ENCODE measurements at regions not wholly inside any gene's neighbourhood (a gene's known extent, or its start where the extent isn't known, plus 50 kb on each side); places are given as distances from the start of the nearest gene placed in this dataset.

GRCh38 chr11:70802185-70802584 is 403.9 kb downstream of the CTTN start:
- Histone ChIP-seq H3K27ac (no peak overlapping the region), H3K4me1 (replicated peaks in 1 of 2) (peaks cover 8 to 11% of the 10 kb centered on the region in 2 donors), H3K4me3 (no peak overlapping the region)
- in situ Hi-C loops (cut with MboI; ENCODE audit: low pct_unique_long_range_greater_than_20kb in 2 of 9, low sequenced_read_pairs in 9 of 9, unreplicated experiment in 9 of 9), result loop anchor here in 1 of 9 experiments (25.0 kb wide), 1 partner anchor 610 kb away; no protein-coding TSS in a partner anchor
- no peak for ATAC-seq (replicated peaks in 6 of 8)
- 57 to 95% (median 82%) methylated on average over 1 to 5 of the region's 8 CpGs; no CpG with 5 or more reads in 2 of the 10 experiments for WGBS, 10 experiments

DNA sequence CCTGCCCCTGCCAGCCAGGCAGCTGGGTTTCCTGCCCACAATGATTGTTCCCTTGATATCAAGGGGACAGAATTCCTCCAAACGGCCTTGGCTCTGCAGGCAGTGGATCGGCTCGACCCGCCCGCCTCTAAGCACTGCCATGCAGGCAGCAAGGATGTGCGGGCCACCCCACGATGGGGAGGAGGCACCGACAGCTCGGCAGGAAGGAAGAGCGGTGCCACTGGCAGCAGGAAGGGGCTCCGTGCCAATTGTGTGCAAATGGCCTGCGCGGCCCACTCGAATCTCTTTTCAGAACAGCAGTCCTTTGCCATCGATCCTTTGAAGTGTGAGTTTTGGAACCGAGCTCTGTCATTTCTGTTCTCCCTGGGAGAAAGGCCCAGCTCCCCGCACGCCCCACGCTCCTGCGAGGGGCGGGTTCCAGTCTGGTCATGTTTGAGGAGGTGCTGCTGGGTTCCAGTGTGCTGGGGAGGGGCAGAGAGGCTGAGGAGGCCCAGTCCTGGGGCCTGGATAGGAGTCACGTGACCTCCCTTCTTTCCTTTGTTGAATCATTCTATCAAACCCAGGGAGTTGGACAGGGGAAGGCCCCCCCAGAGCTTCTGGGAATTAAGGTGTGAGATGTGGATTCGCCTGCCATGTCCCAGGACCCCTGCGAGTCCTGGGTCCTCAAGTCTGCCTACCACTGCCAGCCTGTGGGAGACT is 406.0 kb downstream of the CTTN start:
- WGBS, 10 experiments, result 20 to 87% (median 72%) methylated on average over 1 to 12 of the region's 24 CpGs; no CpG with 5 or more reads in 5 of the 10 experiments
- H3K4me3 ChIP-seq, result no peak overlapping the region
- peaks cover 0 to 6% of the 10 kb centered on the region in 2 donors for H3K4me1 ChIP-seq (replicated peaks in 1 of 2)
- peak in 5 of 8 experiments; percentile 15 to 77 (median 31) for ATAC-seq (replicated peaks in 6 of 8)
- in situ Hi-C loops (cut with MboI; ENCODE audit: low pct_unique_long_range_greater_than_20kb in 2 of 9, low sequenced_read_pairs in 9 of 9, unreplicated experiment in 9 of 9), result loop anchor here in 1 of 9 experiments (25.0 kb wide), 1 partner anchor 608 kb away; no protein-coding TSS in a partner anchor
- H3K27ac ChIP-seq, result no peak overlapping the region

GRCh38 chr11:70805243-70805642 is 406.9 kb downstream of the CTTN start:
- 36 to 100% (median 70%) methylated on average over 1 to 4 of the region's 7 CpGs; no CpG with 5 or more reads in 3 of the 10 experiments for WGBS, 10 experiments
- ATAC-seq (replicated peaks in 6 of 8), result no peak

GRCh38 chr11:70805971-70806370 is 407.6 kb downstream of the CTTN start:
- ATAC-seq (replicated peaks in 6 of 8), result peak in 2 of 8 experiments; percentile 30 to 49
- Histone ChIP-seq H3K4me3 (no peak overlapping the region), H3K4me1 (replicated peaks in 1 of 2) (peaks cover 0 to 5% of the 10 kb centered on the region in 2 donors), H3K27ac (no peak overlapping the region)
- in situ Hi-C loops (cut with MboI; ENCODE audit: low pct_unique_long_range_greater_than_20kb in 2 of 9, low sequenced_read_pairs in 9 of 9, unreplicated experiment in 9 of 9), result loop anchor here in 1 of 9 experiments (25.0 kb wide), 1 partner anchor 606 kb away; no protein-coding TSS in a partner anchor
- 13 to 100% (median 78%) methylated on average over 1 to 6 of the region's 11 CpGs; no CpG with 5 or more reads in 3 of the 10 experiments for WGBS, 10 experiments

More at GRCh38 chr11:70805243-70805642, 406.9 kb downstream of the CTTN start:
- Histone ChIP-seq H3K27ac (no peak overlapping the region), H3K4me1 (replicated peaks in 1 of 2) (no peaks in the 10 kb centered on the region), H3K4me3 (no peak overlapping the region)
- in situ Hi-C loops (cut with MboI; ENCODE audit: low pct_unique_long_range_greater_than_20kb in 2 of 9, low sequenced_read_pairs in 9 of 9, unreplicated experiment in 9 of 9), result loop anchor here in 1 of 9 experiments (25.0 kb wide), 1 partner anchor 607 kb away; no protein-coding TSS in a partner anchor

DNA sequence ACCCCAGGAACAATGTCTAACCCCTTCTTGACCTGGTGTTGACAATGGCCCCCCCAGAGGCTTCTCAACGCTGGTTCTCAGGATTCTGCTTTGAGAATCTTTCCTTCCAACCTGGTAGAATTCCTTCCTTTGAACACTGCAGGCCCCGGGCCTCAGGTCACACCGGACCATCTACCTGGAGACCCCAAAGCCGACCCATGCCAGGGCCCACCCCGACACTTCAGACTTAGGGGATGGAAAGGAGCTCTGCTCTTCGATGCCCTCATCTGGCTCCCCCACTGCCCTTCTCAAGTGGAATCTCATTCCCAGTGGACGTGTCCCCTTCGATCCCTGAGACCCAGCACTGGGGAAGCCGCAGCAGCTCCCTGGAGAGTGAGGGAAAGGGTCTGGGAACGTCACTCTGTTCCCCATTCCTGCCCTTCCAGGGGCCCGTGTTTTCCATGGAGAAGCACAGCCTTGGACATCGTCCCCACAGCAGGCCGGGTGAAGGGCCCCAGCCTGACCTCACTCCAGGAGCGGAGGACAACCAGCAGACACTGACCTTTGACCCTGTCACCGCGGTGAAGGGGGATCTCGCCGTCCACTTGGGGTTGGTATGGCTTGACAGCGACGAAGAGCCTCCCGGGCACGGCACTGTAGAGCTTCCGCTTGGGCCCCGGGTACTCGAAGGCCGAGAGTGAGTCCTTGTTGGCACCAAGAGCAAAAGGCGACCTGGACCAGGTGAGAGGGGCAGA is 408.3 kb downstream of the CTTN start:
- in situ Hi-C loops (cut with MboI; ENCODE audit: low pct_unique_long_range_greater_than_20kb in 2 of 9, low sequenced_read_pairs in 9 of 9, unreplicated experiment in 9 of 9), result loop anchor here in 1 of 9 experiments (25.0 kb wide), 1 partner anchor 606 kb away; no protein-coding TSS in a partner anchor
- ATAC-seq (replicated peaks in 6 of 8), result no peak
- no peak overlapping the region for H3K27ac ChIP-seq
- WGBS, 10 experiments, result 35 to 79% (median 58%) methylated on average over 1 to 12 of the region's 27 CpGs; no CpG with 5 or more reads in 6 of the 10 experiments
- H3K4me3 ChIP-seq, result no peak overlapping the region
- peaks cover 0 to 5% of the 10 kb centered on the region in 2 donors for H3K4me1 ChIP-seq (replicated peaks in 1 of 2)

- WGBS, 10 experiments, result 54 to 92% (median 80%) methylated on average over 1 to 4 of the region's 12 CpGs; no CpG with 5 or more reads in 6 of the 10 experiments
- no peak overlapping the region for H3K4me3 ChIP-seq
- in situ Hi-C loops (cut with MboI; ENCODE audit: low pct_unique_long_range_greater_than_20kb in 2 of 9, low sequenced_read_pairs in 9 of 9, unreplicated experiment in 9 of 9), result loop anchor here in 1 of 9 experiments (25.0 kb wide), 1 partner anchor 605 kb away; no protein-coding TSS in a partner anchor
- H3K27ac ChIP-seq, result no peak overlapping the region
- ATAC-seq (replicated peaks in 6 of 8), result no peak
- H3K4me1 ChIP-seq (replicated peaks in 1 of 2), result peaks cover 0 to 5% of the 10 kb centered on the region in 2 donors
Measured at GRCh38 chr11:70807195-70807543, 408.8 kb downstream of the CTTN start.

- Histone ChIP-seq H3K27ac (no peak overlapping the region), H3K4me1 (replicated peaks in 1 of 2) (peaks cover 0 to 5% of the 10 kb centered on the region in 2 donors), H3K4me3 (no peak overlapping the region)
- no peak for ATAC-seq (replicated peaks in 6 of 8)
- in situ Hi-C loops (cut with MboI; ENCODE audit: low pct_unique_long_range_greater_than_20kb in 2 of 9, low sequenced_read_pairs in 9 of 9, unreplicated experiment in 9 of 9), result loop anchor here in 1 of 9 experiments (25.0 kb wide), 1 partner anchor 603 kb away; no protein-coding TSS in a partner anchor
- 65 to 100% (median 99%) methylated on average over 1 to 9 of the region's 21 CpGs; no CpG with 5 or more reads in 6 of the 10 experiments for WGBS, 10 experiments
Measured at GRCh38 chr11:70808686-70809375, 410.5 kb downstream of the CTTN start.

DNA sequence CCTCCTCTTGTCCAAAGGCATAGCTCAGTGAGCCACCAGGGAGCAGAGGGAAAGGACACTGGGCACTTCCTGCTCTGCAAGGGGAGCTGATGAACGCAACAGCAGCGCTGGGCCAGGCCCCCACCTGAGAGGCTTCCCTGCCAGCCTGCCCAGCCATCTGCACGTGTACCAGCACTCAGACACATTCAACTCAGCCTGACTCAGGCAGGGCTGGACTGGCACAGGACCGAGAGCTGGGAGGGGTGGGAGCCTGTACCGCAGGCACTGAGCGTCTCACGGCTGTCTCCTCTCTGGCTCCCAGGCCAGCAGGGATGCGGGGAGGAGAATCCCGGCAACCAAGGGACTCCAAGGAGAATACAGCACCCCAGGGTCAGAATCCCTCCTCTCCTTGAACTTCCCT is 411.8 kb downstream of the CTTN start:
- WGBS, 10 experiments, result 30 to 87% (median 72%) methylated on average over 2 to 7 of the region's 9 CpGs; no CpG with 5 or more reads in 7 of the 10 experiments
- H3K4me3 ChIP-seq, result no peak overlapping the region

DNA sequence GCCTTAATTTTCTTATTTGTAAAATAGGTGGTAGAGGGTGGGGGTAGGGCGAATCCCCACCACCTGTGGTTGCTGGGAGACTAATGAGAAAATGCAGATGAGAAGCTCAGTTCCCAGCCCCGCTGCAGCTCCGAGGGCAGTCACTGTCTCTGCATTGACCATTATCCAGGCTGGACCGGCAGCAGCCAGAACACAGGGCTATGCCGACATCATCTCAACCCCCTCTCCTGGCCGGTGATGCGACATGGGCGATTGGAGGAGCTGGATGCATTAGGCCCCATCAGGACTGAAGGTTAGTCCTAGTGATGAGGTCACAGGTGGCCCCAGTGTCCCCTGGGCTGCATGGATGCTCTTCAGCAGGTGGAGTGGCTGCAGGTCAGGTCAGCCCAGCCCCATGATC is 412.4 kb downstream of the CTTN start:
- Histone ChIP-seq H3K4me1 (replicated peaks in 1 of 2) (peaks cover 0 to 5% of the 10 kb centered on the region in 2 donors), H3K27ac (no peak overlapping the region), H3K4me3 (no peak overlapping the region)
- in situ Hi-C loops (cut with MboI; ENCODE audit: low pct_unique_long_range_greater_than_20kb in 2 of 9, low sequenced_read_pairs in 9 of 9, unreplicated experiment in 9 of 9), result loop anchor here in 1 of 9 experiments (25.0 kb wide), 1 partner anchor 602 kb away; no protein-coding TSS in a partner anchor
- ATAC-seq (replicated peaks in 6 of 8), result peak in 5 of 8 experiments; percentile 65 to 83 (median 78)
- WGBS, 10 experiments, result 54 to 80% (median 65%) methylated on average over 1 to 7 of the region's 8 CpGs; no CpG with 5 or more reads in 6 of the 10 experiments

More for the DNA sequence above, 411.8 kb downstream of the CTTN start:
- H3K27ac ChIP-seq, result no peak overlapping the region
- in situ Hi-C loops (cut with MboI; ENCODE audit: low pct_unique_long_range_greater_than_20kb in 2 of 9, low sequenced_read_pairs in 9 of 9, unreplicated experiment in 9 of 9), result loop anchor here in 1 of 9 experiments (25.0 kb wide), 1 partner anchor 602 kb away; no protein-coding TSS in a partner anchor
- H3K4me1 ChIP-seq (replicated peaks in 1 of 2), result peaks cover 0 to 5% of the 10 kb centered on the region in 2 donors
- ATAC-seq (replicated peaks in 6 of 8), result peak in 5 of 8 experiments; percentile 16 to 54 (median 20)

- 25 to 100% (median 82%) methylated on average over 1 of the region's 1 CpG; no CpG with 5 or more reads in 2 of the 10 experiments for WGBS, 10 experiments
- peaks cover 0 to 5% of the 10 kb centered on the region in 2 donors for H3K4me1 ChIP-seq (replicated peaks in 1 of 2)
- ATAC-seq (replicated peaks in 6 of 8), result no peak
- in situ Hi-C loops (cut with MboI; ENCODE audit: low pct_unique_long_range_greater_than_20kb in 2 of 9, low sequenced_read_pairs in 9 of 9, unreplicated experiment in 9 of 9), result loop anchor here in 1 of 9 experiments (25.0 kb wide), 1 partner anchor 601 kb away; no protein-coding TSS in a partner anchor
- H3K27ac ChIP-seq, result no peak overlapping the region
- H3K4me3 ChIP-seq, result no peak overlapping the region
Measured at GRCh38 chr11:70811483-70811882, 413.2 kb downstream of the CTTN start.

- WGBS, 10 experiments, result 11 to 100% (median 67%) methylated on average over 1 to 4 of the region's 4 CpGs; no CpG with 5 or more reads in 1 of the 10 experiments
- in situ Hi-C loops (cut with MboI; ENCODE audit: low pct_unique_long_range_greater_than_20kb in 2 of 9, low sequenced_read_pairs in 9 of 9, unreplicated experiment in 9 of 9), result loop anchor here in 1 of 9 experiments (25.0 kb wide), 1 partner anchor 600 kb away; no protein-coding TSS in a partner anchor
- no peak for ATAC-seq (replicated peaks in 6 of 8)
- no peak overlapping the region for H3K27ac ChIP-seq
- peaks cover 0 to 5% of the 10 kb centered on the region in 2 donors for H3K4me1 ChIP-seq (replicated peaks in 1 of 2)
- H3K4me3 ChIP-seq, result no peak overlapping the region
Measured at GRCh38 chr11:70811915-70812314, 413.6 kb downstream of the CTTN start.

- ATAC-seq (replicated peaks in 6 of 8), result no peak
- H3K27ac ChIP-seq, result no peak overlapping the region
- no peak overlapping the region for H3K4me3 ChIP-seq
- 0 to 83% (median 45%) methylated on average over 1 to 3 of the region's 4 CpGs; no CpG with 5 or more reads in 4 of the 10 experiments for WGBS, 10 experiments
- H3K4me1 ChIP-seq (replicated peaks in 1 of 2), result peaks cover 0 to 5% of the 10 kb centered on the region in 2 donors
- in situ Hi-C loops (cut with MboI; ENCODE audit: low pct_unique_long_range_greater_than_20kb in 2 of 9, low sequenced_read_pairs in 9 of 9, unreplicated experiment in 9 of 9), result loop anchor here in 1 of 9 experiments (25.0 kb wide), 1 partner anchor 600 kb away; no protein-coding TSS in a partner anchor
Measured at GRCh38 chr11:70812472-70812871, 414.1 kb downstream of the CTTN start.
